IMR-90 (cell line): ENCODE measurements at regions not wholly inside any gene's neighbourhood (a gene's known extent, or its start where the extent isn't known, plus 50 kb on each side); places are given as distances from the start of the nearest gene placed in this dataset.

Source experiments
- ATAC-seq: fragments of 200-7000 bp; cut with Tn5 transposase; 2 replicates; pipeline ENCODE4 v1.9.1; 2020; ENCODE audit warnings: low read depth, mild to moderate bottlenecking, moderate library complexity
- BruUV-seq: library from RNA; stranded (reverse); fragments of 400-500 nt; replicated peaks from 2 replicates; lab custom pipeline; 2021; lab: Mats Ljungman, UMichigan
- CTCF ChIA-PET: fragments of 300-600 bp; formaldehyde crosslinking; extraction: SDS; loops from one replicate; lab custom pipeline; 2021; ENCODE audit warnings: antibody characterized with exemption; lab: Yijun Ruan, JAX
- POLR2A ChIA-PET: fragments of 300-600 bp; sonication (Branson Sonifier 250); formaldehyde crosslinking; loops from one replicate; lab custom pipeline; 2022; ENCODE audit warnings: antibody characterized with exemption; ENCODE audit not compliant: unreplicated experiment; lab: Charles Lee
- DNase-seq: peaks from one replicate; pipeline ENCODE4 v3.0.0; 2013
- H2AFZ ChIP-seq: replicated peaks from 2 replicates; pipeline ENCODE3; 2013; ENCODE audit warnings: low read length, mild to moderate bottlenecking; ENCODE audit not compliant: poor library complexity
- H2AK5ac ChIP-seq: 2 replicates; pipeline ENCODE4 v1.6.1; 2013; ENCODE audit warnings: low read depth, low read length, inconsistent platforms
- H2AK9ac ChIP-seq: replicated peaks from 2 replicates; pipeline ENCODE3; 2013; ENCODE audit warnings: mild to moderate bottlenecking, low read depth, low read length, moderate library complexity; ENCODE audit not compliant: poor library complexity
- H2BK120ac ChIP-seq: 2 replicates; pipeline ENCODE4 v1.6.1; 2013; ENCODE audit warnings: low read depth, low read length, inconsistent platforms
- H2BK15ac ChIP-seq: 3 replicates; pipeline ENCODE4 v1.6.1; 2013; ENCODE audit warnings: low read depth, low read length, inconsistent platforms
- H2BK20ac ChIP-seq: 2 replicates; pipeline ENCODE4 v1.6.1; 2013; ENCODE audit warnings: low read depth, mild to moderate bottlenecking, inconsistent platforms, low read length, moderate library complexity
- H2BK5ac ChIP-seq: 2 replicates; pipeline ENCODE4 v1.6.1; 2013; ENCODE audit warnings: mild to moderate bottlenecking, low read depth, low read length, inconsistent platforms; ENCODE audit not compliant: poor library complexity, severe bottlenecking
- H3K14ac ChIP-seq: replicated peaks from 2 replicates; pipeline ENCODE4 v1.6.1; 2013; ENCODE audit warnings: low read depth, low read length, inconsistent platforms
- H3K18ac ChIP-seq: 2 replicates; pipeline ENCODE4 v1.6.1; 2013; ENCODE audit warnings: low read depth, low read length, control low read depth
- H3K23ac ChIP-seq: 2 replicates; pipeline ENCODE4 v1.6.1; 2013; ENCODE audit warnings: low read depth, low read length, inconsistent platforms
- H3K27ac ChIP-seq: 2 replicates; pipeline ENCODE4 v1.5.1; 2013; ENCODE audit warnings: mild to moderate bottlenecking, control low read depth, low read length; ENCODE audit not compliant: insufficient read depth
- H3K27me3 ChIP-seq: 2 replicates; pipeline ENCODE4 v1.6.1; 2013; ENCODE audit warnings: low read length; ENCODE audit not compliant: control insufficient read depth, insufficient read depth
- H3K36me3 ChIP-seq: 2 replicates; pipeline ENCODE4 v1.6.1; 2013; ENCODE audit warnings: low read length, mixed read lengths; ENCODE audit not compliant: control insufficient read depth, insufficient read depth
- H3K4ac ChIP-seq: 2 replicates; pipeline ENCODE4 v1.6.1; 2013; ENCODE audit warnings: low read depth, low read length, inconsistent platforms
- H3K4me1 ChIP-seq: 2 replicates; pipeline ENCODE4 v1.6.1; 2013; ENCODE audit warnings: low read length, mixed read lengths; ENCODE audit not compliant: control insufficient read depth, insufficient read depth
- H3K4me2 ChIP-seq: 2 replicates; pipeline ENCODE4 v1.6.1; 2013; ENCODE audit warnings: low read depth, mild to moderate bottlenecking, control low read depth, low read length, moderate library complexity
- H3K4me3 ChIP-seq: 2 replicates; pipeline ENCODE4 v1.5.1; 2013; ENCODE audit warnings: low read depth, mild to moderate bottlenecking, control low read depth, low read length, moderate library complexity; ENCODE audit not compliant: insufficient read depth
- H3K56ac ChIP-seq: 2 replicates; pipeline ENCODE4 v1.6.1; 2013; ENCODE audit warnings: low read length, inconsistent platforms; ENCODE audit not compliant: insufficient read depth; ENCODE audit errors: extremely low read depth
- H3K79me1 ChIP-seq, 2 experiments: 2 replicates each; pipeline ENCODE4 v1.6.1; 2013; ENCODE audit warnings: low read length in 2 of 2, inconsistent platforms in 1 of 2, low read depth in 1 of 2
- H3K9ac ChIP-seq: 2 replicates; pipeline ENCODE4 v1.6.1; 2013; ENCODE audit warnings: low read depth, low read length, control low read depth
- H3K9me1 ChIP-seq: 2 replicates; pipeline ENCODE4 v1.6.1; 2013; ENCODE audit warnings: low read length, inconsistent platforms; ENCODE audit not compliant: insufficient read depth
- H3K9me3 ChIP-seq: 2 replicates; pipeline ENCODE4 v1.6.1; 2013; ENCODE audit warnings: low read length; ENCODE audit not compliant: control insufficient read depth, insufficient read depth
- H4K20me1 ChIP-seq: 2 replicates; pipeline ENCODE4 v1.6.1; 2013; ENCODE audit warnings: low read length, inconsistent platforms; ENCODE audit not compliant: insufficient read depth
- H4K5ac ChIP-seq: 2 replicates; pipeline ENCODE4 v1.6.1; 2013; ENCODE audit warnings: mild to moderate bottlenecking, low read depth, low read length, control low read depth
- H4K8ac ChIP-seq, 2 experiments: 2 replicates each; pipeline ENCODE4 v1.6.1; 2013; ENCODE audit warnings: low read depth in 2 of 2, low read length in 2 of 2, control low read depth in 1 of 2, inconsistent platforms in 1 of 2
- H4K91ac ChIP-seq: 2 replicates; pipeline ENCODE4 v1.6.1; 2013; ENCODE audit warnings: low read depth, low read length, inconsistent platforms; ENCODE audit not compliant: insufficient read depth
- BHLHE40 ChIP-seq: fragments of 150-350 bp; IDR thresholded peaks from 2 replicates; pipeline ENCODE4 v1.6.1; 2016; ENCODE audit warnings: mild to moderate bottlenecking, low read depth, low read length
- CHD1 ChIP-seq: IDR thresholded peaks from 2 replicates; pipeline ENCODE4 v1.6.1; 2012; ENCODE audit warnings: low read depth, low read length, improper control_type of control experiment
- MAFK ChIP-seq: IDR thresholded peaks from 2 replicates; pipeline ENCODE4 v1.6.1; 2012; ENCODE audit warnings: low read depth, low read length, improper control_type of control experiment
- MAZ ChIP-seq: IDR thresholded peaks from 2 replicates; pipeline ENCODE4 v1.6.1; 2012; ENCODE audit warnings: low read depth, mild to moderate bottlenecking, low read length, improper control_type of control experiment, moderate library complexity, borderline replicate concordance
- MXI1 ChIP-seq: IDR thresholded peaks from 2 replicates; pipeline ENCODE4 v1.6.1; 2012; ENCODE audit warnings: low read depth, mild to moderate bottlenecking, low read length, moderate library complexity, borderline replicate concordance
- RAD21 ChIP-seq: IDR thresholded peaks from 2 replicates; pipeline ENCODE4 v1.6.1; 2012; ENCODE audit warnings: low read length, improper control_type of control experiment
- RCOR1 ChIP-seq: IDR thresholded peaks from 2 replicates; pipeline ENCODE4 v1.6.1; 2012; ENCODE audit warnings: mild to moderate bottlenecking, low read length, improper control_type of control experiment; ENCODE audit not compliant: insufficient replicate concordance
- SMC3 ChIP-seq: fragments of 150-350 bp; IDR thresholded peaks from 2 replicates; pipeline ENCODE4 v1.6.1; 2016; ENCODE audit warnings: low read depth, mild to moderate bottlenecking, antibody characterized with exemption, low read length, moderate library complexity
- WGBS, 2 experiments: methylation state at CpG; one replicate each; pipeline versions ENCODE4 v1.1.5 to v1.1.7; 2013; ENCODE audit warnings: missing lambda C conversion rate in 2 of 2; ENCODE audit not compliant: insufficient read length in 1 of 2; ENCODE audit errors: extremely low coverage in 2 of 2; 5-methylcytosine and 5-hydroxymethylcytosine counted together
- dilution Hi-C: fragments of 300-500 bp; cut with HindIII; formaldehyde crosslinking; loops from one replicate; pipeline ENCODE4 v1.14.3; 2018; ENCODE audit warnings: low sequenced_read_pairs; ENCODE audit not compliant: unreplicated experiment
- in situ Hi-C: fragments of 300-500 bp; cut with MboI; formaldehyde crosslinking; loops from 3 replicates; pipeline ENCODE4 v1.14.3; 2019; ENCODE audit warnings: low sequenced_read_pairs, inconsistent platforms, mixed read lengths
- intact Hi-C: fragments of 100-400 bp; cut with micrococcal nuclease; formaldehyde crosslinking; loops from 2 replicates; pipeline ENCODE4 v1.10.0; 2022
- TF ChIP-seq, protein P1 (sequence below): fragments of 150-350 bp; IDR thresholded peaks from 2 replicates; pipeline ENCODE4 v1.6.1; 2017; ENCODE audit warnings: mild to moderate bottlenecking, antibody characterized with exemption, low read length, low read depth
- TF ChIP-seq, protein P2 (sequence below): fragments of 150-350 bp; IDR thresholded peaks from 2 replicates; pipeline ENCODE4 v1.6.1; 2016; ENCODE audit warnings: low read depth, mild to moderate bottlenecking, low read length, moderate library complexity, borderline replicate concordance

DNA sequence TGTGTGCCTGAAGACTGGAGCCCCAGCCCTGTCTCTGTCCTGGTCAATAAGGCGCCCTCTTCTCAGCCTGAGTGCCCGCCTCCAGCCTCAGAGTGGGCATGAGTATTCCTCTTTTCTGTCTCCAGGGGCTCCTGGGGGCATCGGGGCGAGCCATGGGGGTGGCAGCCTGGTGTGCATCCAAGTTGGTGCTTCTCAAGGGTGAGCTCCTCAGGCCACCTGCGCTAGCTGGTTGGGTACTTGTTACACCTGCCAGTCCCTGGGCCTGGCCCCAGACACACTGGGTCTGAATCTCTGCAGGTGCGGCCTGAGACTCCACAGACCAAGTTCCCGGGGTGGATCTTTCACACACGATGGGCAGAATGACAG is 168.6 kb upstream of the B3GAT1 start:
- in situ Hi-C loops (no loop called here), intact Hi-C loops (no loop called here), dilution Hi-C loops (no loop called here)
- no peak for DNase-seq
- Histone ChIP-seq H3K36me3 (no peaks in the 10 kb centered on the region), H3K9ac (no peak overlapping the region), H3K9me1 (no peaks in the 10 kb centered on the region), H3K79me1 (no peaks in the 10 kb centered on the region), H4K20me1 (no peaks in the 10 kb centered on the region), H2BK5ac (no peak overlapping the region), H3K27ac (no peak overlapping the region), H2AK9ac (no peak overlapping the region), H3K23ac (no peak overlapping the region), H3K4ac (no peak overlapping the region), H3K56ac (no peak overlapping the region), H3K4me3 (no peak overlapping the region), H4K5ac (no peak overlapping the region), H2BK15ac (no peak overlapping the region), H3K27me3 (no peaks in the 10 kb centered on the region), H3K4me1 (no peaks in the 10 kb centered on the region), H3K18ac (no peak overlapping the region), H4K91ac (no peak overlapping the region), H3K9me3 (peaks cover 62% of the 10 kb centered on the region), H3K14ac (no peak overlapping the region), H2BK20ac (no peak overlapping the region), H4K8ac (no peak overlapping the region), H2BK120ac (no peak overlapping the region), H2AK5ac (no peak overlapping the region), H3K4me2 (no peak overlapping the region), H2AFZ (no peak overlapping the region)
- no TSS peak for BruUV-seq
- 80% methylated on average over 1 of the region's 8 CpGs; no CpG with 5 or more reads in 1 of the 2 experiments for WGBS, 2 experiments
- TF ChIP-seq, protein P1, sequence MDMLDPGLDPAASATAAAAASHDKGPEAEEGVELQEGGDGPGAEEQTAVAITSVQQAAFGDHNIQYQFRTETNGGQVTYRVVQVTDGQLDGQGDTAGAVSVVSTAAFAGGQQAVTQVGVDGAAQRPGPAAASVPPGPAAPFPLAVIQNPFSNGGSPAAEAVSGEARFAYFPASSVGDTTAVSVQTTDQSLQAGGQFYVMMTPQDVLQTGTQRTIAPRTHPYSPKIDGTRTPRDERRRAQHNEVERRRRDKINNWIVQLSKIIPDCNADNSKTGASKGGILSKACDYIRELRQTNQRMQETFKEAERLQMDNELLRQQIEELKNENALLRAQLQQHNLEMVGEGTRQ, result no peak
- TF ChIP-seq RAD21 (no peak), BHLHE40 (no peak), MAZ (no peak), SMC3 (no peak), RCOR1 (no peak), MAFK (no peak), CHD1 (no peak), MXI1 (no peak)
- TF ChIP-seq, protein P2, sequence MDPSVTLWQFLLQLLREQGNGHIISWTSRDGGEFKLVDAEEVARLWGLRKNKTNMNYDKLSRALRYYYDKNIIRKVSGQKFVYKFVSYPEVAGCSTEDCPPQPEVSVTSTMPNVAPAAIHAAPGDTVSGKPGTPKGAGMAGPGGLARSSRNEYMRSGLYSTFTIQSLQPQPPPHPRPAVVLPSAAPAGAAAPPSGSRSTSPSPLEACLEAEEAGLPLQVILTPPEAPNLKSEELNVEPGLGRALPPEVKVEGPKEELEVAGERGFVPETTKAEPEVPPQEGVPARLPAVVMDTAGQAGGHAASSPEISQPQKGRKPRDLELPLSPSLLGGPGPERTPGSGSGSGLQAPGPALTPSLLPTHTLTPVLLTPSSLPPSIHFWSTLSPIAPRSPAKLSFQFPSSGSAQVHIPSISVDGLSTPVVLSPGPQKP, result no peak
- CTCF ChIA-PET, result no interaction called here
- ATAC-seq, result no peak
- POLR2A ChIA-PET, result no interaction called here
